GM20000 (cell line): ENCODE measurements at regions not wholly inside any gene's neighbourhood (a gene's known extent, or its start where the extent isn't known, plus 50 kb on each side); places are given as distances from the start of the nearest gene placed in this dataset.

ENCODE experiments used
- DNase-seq: peaks from one replicate; pipeline ENCODE4 v3.0.0; 2012; ENCODE audit warnings: low spot score
- CTCF ChIP-seq: IDR thresholded peaks from 2 replicates; pipeline ENCODE4 v1.5.1; 2012; ENCODE audit warnings: mild to moderate bottlenecking, control low read depth; ENCODE audit errors: extremely low read depth, missing control alignments

GRCh38 chr9:35553670-35554543 lies 51.2 kb upstream of the TESK1 start:
- DNase-seq, result peak; percentile 60
- peak; percentile 59 for TF ChIP-seq CTCF

GRCh38 chr9:35555246-35555701 lies 49.8 kb upstream of the TESK1 start:
- no peak for DNase-seq
- no peak for TF ChIP-seq CTCF
